ENCODE measurements at regions not wholly inside any gene's neighbourhood (a gene's known extent, or its start where the extent isn't known, plus 50 kb on each side); places are given as distances from the start of the nearest gene placed in this dataset.

DNA sequence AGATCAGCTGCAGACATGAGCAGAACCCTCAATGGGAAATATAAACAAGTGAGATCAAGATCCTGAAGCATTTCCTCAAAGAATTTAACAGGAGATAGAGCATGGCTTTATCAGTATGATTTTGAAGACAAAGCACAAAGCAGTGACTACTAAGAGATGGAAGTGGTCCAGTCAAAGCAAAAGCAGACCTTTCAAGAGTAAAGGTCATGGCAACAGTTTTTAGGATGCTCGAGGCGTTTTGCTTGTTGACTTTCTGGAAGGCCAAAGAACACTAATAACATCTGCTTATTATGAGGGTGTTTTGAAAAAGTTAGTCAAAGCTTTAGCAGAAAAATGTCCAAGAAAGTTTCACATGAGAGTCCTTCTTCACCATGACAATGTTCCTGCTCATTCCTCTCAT, 128.5 kb downstream of the KCNE4 start:
- TF ChIP-seq, protein P1, sequence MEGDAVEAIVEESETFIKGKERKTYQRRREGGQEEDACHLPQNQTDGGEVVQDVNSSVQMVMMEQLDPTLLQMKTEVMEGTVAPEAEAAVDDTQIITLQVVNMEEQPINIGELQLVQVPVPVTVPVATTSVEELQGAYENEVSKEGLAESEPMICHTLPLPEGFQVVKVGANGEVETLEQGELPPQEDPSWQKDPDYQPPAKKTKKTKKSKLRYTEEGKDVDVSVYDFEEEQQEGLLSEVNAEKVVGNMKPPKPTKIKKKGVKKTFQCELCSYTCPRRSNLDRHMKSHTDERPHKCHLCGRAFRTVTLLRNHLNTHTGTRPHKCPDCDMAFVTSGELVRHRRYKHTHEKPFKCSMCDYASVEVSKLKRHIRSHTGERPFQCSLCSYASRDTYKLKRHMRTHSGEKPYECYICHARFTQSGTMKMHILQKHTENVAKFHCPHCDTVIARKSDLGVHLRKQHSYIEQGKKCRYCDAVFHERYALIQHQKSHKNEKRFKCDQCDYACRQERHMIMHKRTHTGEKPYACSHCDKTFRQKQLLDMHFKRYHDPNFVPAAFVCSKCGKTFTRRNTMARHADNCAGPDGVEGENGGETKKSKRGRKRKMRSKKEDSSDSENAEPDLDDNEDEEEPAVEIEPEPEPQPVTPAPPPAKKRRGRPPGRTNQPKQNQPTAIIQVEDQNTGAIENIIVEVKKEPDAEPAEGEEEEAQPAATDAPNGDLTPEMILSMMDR (IDR thresholded peaks at IDR 0.05), result no peak
- no peak for TF ChIP-seq POLR2A (IDR thresholded peaks at IDR 0.05; ENCODE audit: low read depth)
